SW480 (cell line): ENCODE measurements at regions not wholly inside any gene's neighbourhood (a gene's known extent, or its start where the extent isn't known, plus 50 kb on each side); places are given as distances from the start of the nearest gene placed in this dataset.
A peak's percentile ranks its signal among the peaks of the same experiment; 100 is the strongest.
"Not testable (repeated sequence)": the region's sequence is repeated elsewhere in the genome, so short reads cannot be mapped to it uniquely, and the experiment has no call there.

Experiments used
- DNase-seq: peaks from one replicate; pipeline ENCODE4 v3.0.0-alpha.2; 2016; ENCODE audit warnings: low spot score

DNA sequence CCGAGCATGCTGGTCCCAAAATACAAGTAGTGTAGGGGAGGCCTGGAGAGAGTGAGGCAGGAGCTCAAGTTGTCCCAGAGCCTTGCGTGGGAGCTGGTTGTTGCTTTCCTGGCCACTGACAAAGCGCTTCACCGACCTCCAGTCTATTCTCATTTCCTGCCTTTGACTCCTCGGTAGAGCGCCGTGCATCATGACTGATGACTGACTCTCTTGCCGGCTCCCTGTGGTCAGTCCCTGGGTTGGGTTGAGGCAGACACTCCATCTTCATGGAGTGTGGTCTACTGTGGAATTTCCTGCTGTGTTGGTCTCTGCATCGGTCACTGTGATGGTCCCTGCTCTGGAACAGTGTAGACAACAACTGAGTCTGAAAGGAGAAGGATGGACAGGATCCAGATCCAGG, 175.1 kb upstream of the S1PR3 start:
- no peak for DNase-seq

DNA sequence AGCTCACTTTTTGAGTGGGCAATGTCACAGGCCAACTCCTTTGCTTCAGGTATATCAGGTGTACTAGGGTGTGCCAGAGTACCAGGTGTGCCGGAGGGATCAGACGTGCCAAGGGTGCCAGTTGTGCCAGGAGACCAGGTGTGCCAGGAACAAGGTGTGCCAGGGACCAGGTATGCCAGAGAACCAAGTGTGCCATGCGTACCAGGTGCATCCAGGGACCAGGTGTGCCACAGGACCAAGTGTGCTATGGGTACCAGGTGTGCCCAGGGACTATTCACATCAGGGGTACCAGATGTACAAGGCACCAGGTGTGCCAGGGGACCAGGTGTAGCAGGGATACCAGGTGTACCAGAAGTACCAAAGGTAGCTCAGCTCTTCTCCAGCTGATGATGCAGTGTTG, 174.7 kb upstream of the S1PR3 start:
- no peak for DNase-seq

DNA sequence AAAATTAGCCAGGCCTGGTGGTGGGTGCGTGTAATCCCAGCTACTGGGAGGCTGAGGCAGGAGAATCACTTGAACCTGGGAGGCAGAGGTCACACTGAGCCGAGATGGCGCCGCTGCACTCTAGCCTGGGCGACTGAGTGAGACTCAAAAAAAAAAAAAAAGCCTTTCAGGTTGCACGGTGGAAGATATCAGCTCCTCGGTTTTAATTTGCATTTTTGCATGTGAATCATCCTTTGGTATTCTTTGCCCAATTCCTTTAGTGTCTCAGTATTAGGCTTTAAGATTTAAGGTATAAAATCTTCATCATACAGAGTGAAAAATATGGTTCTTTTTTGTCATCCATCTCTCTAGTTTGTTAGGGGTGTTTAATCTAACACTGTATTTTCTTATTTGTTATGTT, 173.6 kb upstream of the S1PR3 start:
- no peak for DNase-seq

DNA sequence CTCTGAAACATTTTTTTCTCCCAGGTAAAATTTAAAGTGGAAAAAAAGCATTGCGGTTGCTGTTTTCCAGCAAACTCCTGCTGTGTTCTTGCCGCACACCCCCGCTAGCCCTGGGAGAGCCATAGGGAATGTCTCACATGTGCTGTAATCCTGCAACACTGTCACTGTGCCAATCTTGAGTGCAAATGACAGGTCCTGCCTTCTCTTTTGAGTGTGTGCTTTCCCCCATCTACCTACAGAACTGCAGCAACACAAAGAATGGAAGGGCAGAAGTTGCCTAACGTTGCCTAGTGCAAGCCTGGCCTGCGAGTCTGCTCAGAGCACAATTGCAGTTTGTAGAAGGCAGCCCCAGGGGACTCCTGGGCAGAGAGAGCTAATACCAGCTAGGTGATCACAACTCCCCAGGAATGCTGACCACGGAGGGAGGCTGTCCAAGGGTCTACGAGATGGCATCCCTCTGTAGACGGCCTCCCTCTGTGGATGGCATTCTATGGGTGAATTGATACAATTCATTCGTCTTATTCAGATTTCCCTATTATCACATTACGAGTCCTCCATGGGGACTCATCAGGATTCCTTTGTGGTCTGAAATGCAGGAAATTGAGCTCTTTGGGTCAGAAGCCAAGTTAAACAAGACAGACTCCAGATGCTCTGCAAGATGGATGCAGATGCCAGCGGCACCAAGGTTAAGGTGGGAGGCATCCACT, 172.6 kb upstream of the S1PR3 start:
- DNase-seq = no peak

DNA sequence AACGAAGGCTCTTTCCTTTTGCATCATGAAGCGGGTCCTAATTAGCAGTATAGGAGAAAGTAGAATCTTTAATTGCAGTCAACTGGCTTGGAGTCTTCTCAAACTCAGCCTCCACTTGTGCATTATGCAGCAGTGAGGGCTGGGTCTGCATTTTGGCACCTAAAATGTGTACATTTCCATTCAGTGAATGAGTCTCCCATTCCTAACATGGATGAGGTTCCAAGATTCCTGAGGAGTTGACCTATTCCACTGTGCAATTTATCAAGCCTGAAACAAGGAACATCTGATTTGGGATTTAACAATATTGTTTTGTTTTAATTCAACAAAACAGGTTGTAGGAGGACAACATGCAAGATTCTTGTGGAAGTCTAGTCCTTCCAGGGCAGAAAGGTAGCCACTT, 171.8 kb upstream of the S1PR3 start:
- no peak for DNase-seq

DNA sequence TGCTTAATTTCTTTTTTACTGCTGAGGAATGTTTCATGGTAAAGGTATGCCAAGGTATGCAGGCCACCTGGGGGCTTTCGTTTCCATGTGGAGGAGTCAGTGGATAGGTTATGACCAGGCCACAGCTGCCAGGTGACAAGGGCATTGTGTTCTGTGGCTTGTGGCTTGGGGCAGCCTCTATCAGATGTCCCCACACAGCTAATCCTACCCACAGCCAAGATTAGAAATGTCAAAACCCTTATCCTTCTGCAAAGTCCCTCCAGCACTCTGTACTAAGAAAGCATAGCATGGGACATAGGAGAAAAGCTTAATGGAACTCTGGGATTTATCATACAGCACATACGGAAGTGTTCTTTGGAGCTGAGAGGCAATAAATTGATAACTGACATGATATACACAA, 171.2 kb upstream of the S1PR3 start:
- peak; percentile 24 for DNase-seq

DNA sequence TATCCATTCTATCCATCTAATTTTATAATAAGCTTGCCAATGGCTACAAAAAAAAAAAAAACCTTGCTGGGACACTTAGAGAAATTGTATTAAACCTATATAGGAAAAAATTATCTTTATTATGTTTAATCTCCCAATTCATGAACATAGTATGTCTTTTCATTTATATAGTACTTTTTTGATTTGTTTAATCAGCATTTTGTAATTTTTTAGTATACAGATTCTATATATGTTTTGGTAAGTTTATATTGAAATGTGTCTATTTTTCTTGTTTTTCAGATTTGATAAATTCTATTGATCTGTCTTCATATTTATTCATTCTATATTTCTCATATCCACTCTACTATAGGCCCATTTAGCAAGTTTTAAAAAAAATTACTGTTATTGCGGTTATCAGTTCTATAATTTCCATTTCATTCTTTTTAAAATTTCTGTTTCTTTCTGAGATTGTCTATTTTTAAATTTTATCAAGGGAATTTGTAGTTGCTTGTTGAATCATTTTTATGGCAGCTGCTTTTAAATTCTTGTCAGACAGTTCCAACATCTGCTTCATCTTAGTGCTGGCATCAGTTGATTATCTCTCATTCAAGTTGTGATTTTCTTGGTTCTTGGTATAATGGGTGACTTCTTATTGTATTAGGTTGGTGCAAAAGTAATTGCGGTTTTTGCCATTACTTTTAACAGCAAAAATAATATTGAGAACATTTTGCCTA, 170.1 kb upstream of the S1PR3 start:
- no peak for DNase-seq

DNA sequence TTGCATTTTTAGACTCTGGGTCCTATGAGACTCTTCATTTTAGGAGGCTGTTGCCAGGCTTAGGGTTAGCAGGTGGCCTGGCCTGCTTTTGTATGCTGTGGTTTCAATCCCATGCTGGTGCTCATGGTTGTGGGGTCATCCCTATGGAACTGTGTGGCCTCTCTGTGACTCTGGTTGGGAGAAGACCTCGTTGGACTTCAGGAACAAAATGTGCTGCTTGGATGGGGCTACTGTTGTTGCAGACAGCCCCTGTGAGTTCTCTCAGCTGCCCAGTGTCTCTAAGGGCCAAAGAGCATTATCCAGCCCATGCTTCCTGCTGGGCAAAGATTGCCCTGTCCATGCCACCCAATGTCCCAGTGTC, 169.5 kb upstream of the S1PR3 start:
- no peak for DNase-seq

DNA sequence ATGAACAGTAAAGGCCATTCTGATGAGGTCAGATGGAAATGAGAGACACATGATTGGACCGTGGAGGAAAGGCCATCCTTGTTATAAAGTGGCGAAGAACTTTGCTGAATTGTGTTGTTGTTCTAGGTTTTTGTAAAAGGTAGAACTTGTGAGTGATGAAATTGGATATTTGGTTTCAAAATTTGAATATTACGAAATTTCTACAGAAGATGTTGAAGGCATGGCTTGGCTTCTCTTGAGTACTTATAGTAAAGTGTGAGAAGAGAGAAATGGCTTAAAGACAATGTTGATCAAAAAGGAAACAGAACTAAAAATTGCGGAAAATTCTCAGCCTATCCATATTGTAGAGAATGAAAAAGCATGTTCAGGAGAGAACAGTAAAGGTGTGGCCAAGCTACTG, 166.6 kb upstream of the S1PR3 start:
- no peak for DNase-seq

DNA sequence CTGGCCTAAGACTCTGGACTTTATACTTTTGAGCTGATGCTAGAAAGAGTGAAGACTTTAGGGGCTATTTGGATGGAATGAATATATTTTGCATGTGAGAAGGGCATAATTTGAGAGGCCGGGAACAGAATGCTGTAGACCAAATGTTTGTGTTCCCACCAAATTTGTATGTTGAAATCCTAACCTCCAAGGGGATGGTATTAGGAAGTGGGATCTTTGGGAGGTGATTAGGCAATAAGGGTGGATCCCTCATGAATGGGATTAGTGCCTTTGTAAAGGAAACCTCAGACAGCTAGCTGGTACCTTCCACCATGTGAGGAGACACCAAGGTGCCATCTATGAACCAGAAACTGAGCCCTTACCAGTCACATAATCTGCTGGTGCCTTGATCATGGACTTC, 165.1 kb upstream of the S1PR3 start:
- DNase-seq = no peak

DNA sequence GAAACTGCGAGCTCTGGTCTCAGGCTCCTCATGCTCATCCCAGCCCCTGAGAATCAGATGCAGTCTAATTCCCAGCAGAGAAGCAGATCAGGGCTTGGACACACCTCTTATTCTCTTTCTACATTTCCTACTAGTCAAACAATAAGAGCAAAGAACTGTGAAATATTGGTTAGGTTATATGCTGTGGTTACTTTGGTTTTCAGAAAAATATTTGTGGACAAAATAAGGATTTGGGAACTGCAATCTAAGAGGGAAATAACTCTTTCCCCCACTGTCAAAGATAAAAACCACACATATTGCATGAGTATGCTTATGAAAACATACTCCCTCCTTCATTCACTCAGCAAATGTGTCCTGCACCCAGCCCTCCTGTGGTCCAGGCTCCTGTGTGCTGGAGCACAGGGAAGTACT, 164.5 kb upstream of the S1PR3 start:
- DNase-seq = no peak

DNA sequence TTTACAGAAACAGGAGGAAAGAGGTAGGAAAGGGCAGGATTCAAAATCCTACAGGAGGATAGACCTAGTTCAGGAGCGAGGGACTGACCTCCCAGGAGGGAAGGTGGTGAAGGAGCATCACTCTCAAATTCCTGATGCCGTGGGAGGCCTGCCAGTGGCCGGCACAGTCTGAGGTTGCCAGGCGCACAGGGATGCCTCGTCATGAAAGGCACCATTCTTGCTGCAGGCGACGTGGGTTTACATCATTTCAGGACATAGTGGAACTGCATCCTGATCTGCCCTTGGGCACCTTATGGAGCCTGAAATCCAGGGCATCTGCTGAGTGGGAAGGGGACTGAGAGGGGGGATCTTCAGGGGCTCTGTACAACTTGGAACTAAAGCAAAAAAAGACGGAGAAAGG, 163.2 kb upstream of the S1PR3 start:
- DNase-seq = no peak

DNA sequence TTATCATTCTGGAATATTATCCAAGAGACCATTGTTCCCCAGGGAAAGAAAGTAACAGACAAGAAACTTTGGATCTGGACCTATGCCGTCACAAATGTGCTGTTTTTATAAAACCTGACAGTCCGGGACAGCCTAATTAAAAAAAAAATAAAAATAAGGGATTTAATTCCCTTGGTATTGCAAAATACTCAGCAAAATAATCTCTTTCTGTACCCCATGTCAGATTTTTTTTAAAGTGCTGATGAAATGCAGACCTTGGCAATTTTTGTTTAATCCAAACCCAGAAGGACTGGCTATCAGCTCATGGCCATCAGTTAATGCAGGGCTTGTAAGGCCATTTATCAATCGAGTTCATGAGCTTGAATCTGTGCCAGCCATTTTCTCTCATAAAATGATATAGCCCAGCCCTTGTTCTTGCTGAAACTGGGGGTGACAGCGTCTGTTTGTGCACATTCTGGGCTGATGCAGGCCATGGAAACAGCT, 162.7 kb upstream of the S1PR3 start:
- no peak for DNase-seq

DNA sequence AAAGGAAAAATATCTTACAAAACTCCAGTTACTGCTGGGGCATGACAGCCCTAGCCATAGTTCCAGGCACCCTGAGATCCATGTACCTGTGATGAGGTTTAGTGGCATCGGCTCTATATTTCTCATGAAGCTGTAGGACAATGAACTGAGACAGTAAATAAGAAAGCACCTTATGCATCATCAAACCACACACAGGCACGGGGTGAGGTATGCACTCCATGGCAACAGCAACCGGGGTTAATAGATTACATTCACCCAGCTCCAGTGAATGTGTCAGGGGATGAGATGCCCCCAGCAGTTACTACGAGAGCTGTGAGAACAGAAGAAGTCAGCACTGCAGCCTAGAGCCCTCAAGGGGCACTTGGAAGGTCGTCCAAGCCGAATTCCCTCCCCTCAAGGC, 162.0 kb upstream of the S1PR3 start:
- no peak for DNase-seq

DNA sequence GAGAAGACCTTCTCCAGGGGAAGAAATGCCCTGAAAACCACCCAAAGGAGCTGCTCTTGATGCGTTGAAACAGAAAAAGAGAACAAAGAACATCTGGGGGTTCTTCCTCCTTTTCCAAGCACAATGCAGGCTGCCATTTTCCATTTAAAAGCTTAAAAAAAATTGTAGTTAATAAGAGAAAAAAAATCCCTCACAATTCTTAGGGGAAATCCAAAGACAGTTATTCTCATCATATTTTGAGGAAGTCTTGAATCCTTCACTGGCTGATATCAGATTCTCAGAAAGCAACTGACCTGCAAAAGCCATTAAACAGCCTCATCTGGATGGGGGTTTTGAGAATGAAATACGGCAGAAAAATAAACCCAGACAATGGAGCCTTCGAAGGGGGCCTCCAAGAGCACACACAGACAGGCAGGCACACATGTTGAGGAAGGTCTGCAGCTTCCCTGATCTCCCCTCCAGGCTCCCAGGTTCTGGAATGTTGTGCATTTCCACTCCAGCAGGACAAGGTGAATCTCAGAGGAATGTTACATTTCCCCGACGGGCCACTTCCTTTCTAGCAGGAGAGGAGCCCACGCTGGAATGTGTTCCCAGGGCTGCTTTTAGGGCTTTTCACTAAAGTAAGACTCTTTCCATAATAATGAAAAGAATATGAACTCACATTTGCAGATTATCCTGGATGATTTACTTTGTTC, 159.4 kb upstream of the S1PR3 start:
- no peak for DNase-seq

DNA sequence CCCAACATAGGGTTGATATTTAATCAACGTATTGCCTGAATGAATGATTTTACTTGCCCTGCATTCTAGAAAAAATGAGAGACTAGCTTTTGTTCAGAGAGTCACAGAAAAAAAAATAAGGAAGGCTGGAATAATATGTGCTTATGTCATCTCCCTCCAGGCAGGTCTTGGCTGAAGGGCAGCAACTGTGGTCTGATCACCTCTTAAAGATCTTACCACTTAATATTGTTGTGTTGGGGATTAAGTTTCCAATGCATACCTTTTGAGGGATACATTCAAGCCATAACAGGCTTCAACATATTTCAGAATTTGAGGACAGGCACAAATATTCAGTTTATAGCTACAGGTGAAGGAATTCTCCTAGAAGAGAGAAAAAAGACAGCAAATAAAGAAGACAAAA, 157.3 kb upstream of the S1PR3 start:
- no peak for DNase-seq

DNA sequence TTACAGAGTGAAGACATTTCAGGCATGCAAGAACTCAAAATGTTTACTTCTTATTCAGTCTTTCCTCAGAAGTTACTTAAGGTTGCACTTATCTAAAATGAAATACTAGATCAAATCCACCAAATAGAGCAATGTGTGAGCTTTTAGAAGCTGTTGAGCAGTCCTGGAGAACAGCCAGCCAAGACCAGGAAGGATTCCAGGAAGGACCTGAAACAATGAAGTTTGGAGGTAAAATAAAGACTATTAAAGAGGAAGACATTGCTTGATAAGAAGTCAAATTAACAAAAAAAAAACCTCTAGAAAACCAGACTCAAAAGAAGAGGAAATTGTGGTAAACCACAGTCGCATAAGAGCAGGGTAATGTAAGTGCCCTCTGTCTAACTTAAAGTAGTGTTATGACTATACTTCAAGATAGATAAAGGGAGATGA, 156.2 kb upstream of the S1PR3 start:
- no peak for DNase-seq

DNA sequence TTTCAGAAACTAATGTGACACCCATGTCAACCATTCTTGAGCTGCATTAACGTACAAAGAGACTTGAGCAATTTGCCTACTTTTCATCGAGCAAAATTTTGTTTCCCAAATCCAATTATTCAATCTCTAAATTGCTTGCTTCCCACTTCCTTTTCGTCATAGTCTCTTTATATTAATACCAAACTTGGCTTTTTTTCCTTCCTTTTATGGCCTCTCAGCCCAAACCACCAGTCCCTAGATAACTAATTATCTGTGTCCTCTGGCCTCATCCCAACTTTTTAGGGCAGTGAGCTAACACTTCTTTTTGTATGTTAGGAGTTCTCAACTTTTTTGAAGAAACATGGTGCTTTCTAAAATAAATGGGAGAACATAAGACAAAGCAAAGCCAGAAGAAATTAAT, 155.5 kb upstream of the S1PR3 start:
- no peak for DNase-seq

DNA sequence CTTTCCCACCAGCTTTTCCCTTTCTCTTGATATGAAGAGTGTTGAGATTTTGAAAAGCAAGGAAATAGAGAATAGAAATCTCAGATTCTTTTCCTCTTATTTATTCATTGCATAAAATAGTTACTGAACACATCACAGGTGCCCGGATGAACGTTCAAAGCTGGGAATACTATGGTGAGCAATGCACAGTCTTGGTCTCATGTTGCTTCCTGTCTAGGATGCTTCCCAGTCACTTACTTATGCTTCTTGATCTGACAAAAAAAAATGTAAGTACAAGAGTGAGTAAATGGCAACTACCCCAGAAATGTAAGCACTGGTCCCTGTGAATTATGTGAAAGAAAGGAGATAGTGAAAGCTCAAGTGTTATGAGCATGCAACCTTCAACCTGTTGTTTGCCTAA, 153.5 kb upstream of the S1PR3 start:
- DNase-seq = no peak

DNA sequence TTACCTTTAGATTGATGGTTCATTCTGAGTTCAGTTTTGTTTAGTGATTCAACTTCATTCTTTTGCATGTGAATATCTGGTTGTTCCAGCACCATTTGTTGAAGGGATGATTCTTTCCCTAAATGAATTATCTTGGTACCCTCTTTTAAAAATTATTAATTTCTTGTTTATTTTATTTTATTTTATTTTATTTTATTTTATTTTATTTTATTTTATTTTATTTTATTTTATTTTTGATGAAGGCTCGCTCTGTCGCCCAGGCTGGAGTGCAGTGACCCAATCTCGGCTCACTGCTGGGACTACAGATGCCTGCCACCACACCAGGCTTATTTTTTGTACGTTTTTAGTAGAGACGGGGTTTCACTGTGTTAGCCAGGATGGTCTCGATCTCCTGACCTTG, 141.4 kb upstream of the S1PR3 start:
- not testable (repeated sequence) for DNase-seq

DNA sequence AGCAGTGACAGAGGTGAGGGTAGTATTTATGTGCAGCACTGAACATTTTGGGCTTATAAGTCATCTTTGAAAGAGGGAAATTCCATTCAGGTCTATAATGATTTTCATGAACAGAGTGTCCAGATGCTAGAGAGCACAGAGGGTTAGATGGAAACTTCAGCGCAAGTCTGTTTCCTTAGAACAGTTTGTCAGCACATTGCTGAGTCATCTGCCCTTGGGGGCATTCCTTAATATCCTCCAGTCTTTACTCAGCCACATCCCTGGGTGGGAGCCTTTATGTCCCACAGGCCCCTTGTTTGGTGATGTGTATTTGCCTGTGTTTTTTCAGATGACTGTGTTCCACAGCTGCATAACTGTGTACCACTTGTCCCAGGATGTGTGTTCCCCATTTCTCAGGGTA, 138.5 kb upstream of the S1PR3 start:
- DNase-seq = no peak

DNA sequence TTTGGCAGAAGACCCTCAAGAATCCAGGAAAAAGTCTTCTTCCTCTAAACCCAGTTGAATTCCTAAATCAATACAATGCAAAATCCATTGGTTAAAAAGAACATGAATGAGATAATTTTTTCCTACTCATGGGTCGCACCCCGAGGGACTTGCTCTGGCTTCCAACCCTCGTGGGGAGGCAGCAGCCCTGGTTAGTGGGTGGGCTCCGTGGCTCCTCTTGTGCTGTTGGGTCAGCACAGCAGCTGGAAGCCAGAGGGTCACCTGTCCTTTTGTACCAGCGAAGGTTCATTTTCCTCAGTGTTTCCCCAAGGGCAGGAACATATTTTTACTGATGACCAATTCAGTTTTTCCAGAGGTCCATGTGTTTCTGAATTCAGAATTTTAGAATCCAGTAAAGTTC, 120.6 kb upstream of the S1PR3 start:
- no peak for DNase-seq

DNA sequence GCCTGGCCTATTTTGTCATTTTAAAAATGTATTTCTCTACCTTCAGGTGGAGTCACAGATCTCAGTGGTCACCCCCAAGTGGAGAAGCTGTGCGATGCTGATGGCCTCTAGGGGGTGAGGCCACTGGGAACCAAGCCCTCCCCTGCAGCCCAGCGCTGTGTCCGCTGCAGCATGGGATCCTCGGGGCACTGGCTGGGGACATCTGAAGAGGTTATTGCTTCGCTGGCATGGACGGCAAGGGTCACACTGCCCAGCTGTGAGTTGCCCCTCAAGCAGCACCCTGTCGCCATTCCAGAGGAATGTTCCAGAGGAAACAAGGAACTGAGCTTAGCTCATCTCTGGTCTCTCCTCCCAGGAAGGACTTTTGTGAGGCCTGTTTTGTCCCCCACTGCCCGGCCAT, 119.6 kb upstream of the S1PR3 start:
- no peak for DNase-seq
